Cardiac muscle cell (in vitro differentiated cells and primary cell): ENCODE measurements at regions not wholly inside any gene's neighbourhood (a gene's known extent, or its start where the extent isn't known, plus 50 kb on each side); places are given as distances from the start of the nearest gene placed in this dataset.

Experiments
- DNase-seq, 2 donors: peaks; one replicate each; pipeline versions ENCODE4 v3.0.0 to v3.0.0-alpha.2; 2010 to 2017; ENCODE audit warnings: low read depth in 1 of 2, low spot score in 1 of 2
- H3K27ac ChIP-seq: fragments of 200-600 bp; sonication (generic); 2 replicates; pipeline ENCODE4 v1.5.1; 2016
- H3K27me3 ChIP-seq: fragments of 200-600 bp; sonication (generic); 2 replicates; pipeline ENCODE4 v1.6.0; 2016; ENCODE audit warnings: control low read depth
- H3K36me3 ChIP-seq: fragments of 200-600 bp; sonication (generic); 2 replicates; pipeline ENCODE4 v1.5.1; 2016; ENCODE audit warnings: control low read depth
- H3K4me1 ChIP-seq: fragments of 200-600 bp; sonication (generic); 2 replicates; pipeline ENCODE4 v1.8.1; 2017; ENCODE audit warnings: low read depth, mild to moderate bottlenecking, mixed run types
- H3K4me3 ChIP-seq: fragments of 200-600 bp; sonication (generic); 2 replicates; pipeline ENCODE4 v1.5.1; 2016; ENCODE audit warnings: mild to moderate bottlenecking
- H3K9me3 ChIP-seq: fragments of 200-600 bp; sonication (generic); 2 replicates; pipeline ENCODE4 v1.5.1; 2017; ENCODE audit warnings: low read depth, mild to moderate bottlenecking, control low read depth
- CTCF ChIP-seq: IDR thresholded peaks from 2 replicates; pipeline ENCODE4 v1.5.1; 2012; ENCODE audit warnings: low read depth, mild to moderate bottlenecking, low read length

- H3K9me3 ChIP-seq: no peaks in the 10 kb centered on the region
- H3K4me3 ChIP-seq: no peak overlapping the region
- no peaks in the 10 kb centered on the region for H3K27me3 ChIP-seq
- H3K27ac ChIP-seq: no peak overlapping the region
- TF ChIP-seq CTCF: no peak
- H3K36me3 ChIP-seq: no peaks in the 10 kb centered on the region
- H3K4me1 ChIP-seq: peaks cover 4% of the 10 kb centered on the region
- DNase-seq: peak in 1 of 2 donors; percentile 29
These were observed 248.5 kb downstream of the DUSP6 start for GRCh38 chr12:89103831-89104230.

- peaks cover 9% of the 10 kb centered on the region for H3K4me1 ChIP-seq
- no peak for TF ChIP-seq CTCF
- H3K9me3 ChIP-seq: no peaks in the 10 kb centered on the region
- no peak overlapping the region for H3K4me3 ChIP-seq
- no peak overlapping the region for H3K27ac ChIP-seq
- H3K27me3 ChIP-seq: no peaks in the 10 kb centered on the region
- no peaks in the 10 kb centered on the region for H3K36me3 ChIP-seq
- no peak for DNase-seq
These were observed 250.9 kb downstream of the DUSP6 start for GRCh38 chr12:89101440-89101839.

- Histone ChIP-seq H3K4me3 (no peak overlapping the region), H3K36me3 (no peaks in the 10 kb centered on the region), H3K4me1 (peaks cover 9% of the 10 kb centered on the region), H3K27ac (no peak overlapping the region), H3K27me3 (no peaks in the 10 kb centered on the region), H3K9me3 (no peaks in the 10 kb centered on the region)
- TF ChIP-seq CTCF: no peak
- DNase-seq: peak; percentile 46 to 61
These were observed 253.7 kb downstream of the DUSP6 start for GRCh38 chr12:89098441-89099112.

GRCh38 chr12:89092297-89092696, 260.0 kb downstream of the DUSP6 start:
- Histone ChIP-seq H3K27ac (no peak overlapping the region), H3K9me3 (no peaks in the 10 kb centered on the region), H3K4me3 (no peak overlapping the region), H3K4me1 (peaks cover 10% of the 10 kb centered on the region), H3K36me3 (no peaks in the 10 kb centered on the region), H3K27me3 (no peaks in the 10 kb centered on the region)
- no peak for DNase-seq
- TF ChIP-seq CTCF: no peak

GRCh38 chr12:89091293-89091841, 260.9 kb downstream of the DUSP6 start:
- TF ChIP-seq CTCF: no peak
- Histone ChIP-seq H3K27me3 (no peaks in the 10 kb centered on the region), H3K4me3 (no peak overlapping the region), H3K36me3 (no peaks in the 10 kb centered on the region), H3K27ac (no peak overlapping the region), H3K4me1 (peaks cover 15% of the 10 kb centered on the region), H3K9me3 (no peaks in the 10 kb centered on the region)
- DNase-seq: no peak
